HepG2 (cell line): ENCODE measurements at regions not wholly inside any gene's neighbourhood (a gene's known extent, or its start where the extent isn't known, plus 50 kb on each side); places are given as distances from the start of the nearest gene placed in this dataset.

Experiments used
- ATAC-seq: fragments of 200-7000 bp; cut with Tn5 transposase; 3 replicates; pipeline ENCODE4 v1.9.1; 2020; ENCODE audit warnings: mild to moderate bottlenecking, moderate library complexity
- BruUV-seq: library from RNA; stranded (reverse); fragments of 400-500 nt; replicated peaks from 2 replicates; lab custom pipeline; 2021; lab: Mats Ljungman, UMichigan
- CTCF ChIA-PET: fragments of 300-600 bp; formaldehyde crosslinking; extraction: SDS; loops from one replicate; lab custom pipeline; 2021; ENCODE audit warnings: low total read pairs, inconsistent platforms, low intra/inter-chr PET ratio; lab: Yijun Ruan, JAX
- POLR2A ChIA-PET: fragments of 350-600 bp; sonication (Branson Sonifier 250); formaldehyde crosslinking; loops from one replicate; lab custom pipeline; 2020; ENCODE audit warnings: antibody characterized with exemption, inconsistent platforms; lab: Yijun Ruan, JAX
- DNase-seq: peaks from one replicate; pipeline ENCODE4 v3.0.0-alpha.2; 2015; ENCODE audit warnings: low spot score
- FAIRE-seq: peaks from 3 replicates; lab custom pipeline; 2011; peaks lifted over from hg19 to GRCh38; lab: Jason Lieb, UNC
- H2AFZ ChIP-seq: one replicate; pipeline ENCODE4 v1.6.1; 2011; ENCODE audit warnings: low read length, inconsistent platforms
- H3K27ac ChIP-seq: fragments of 300-600 bp; 3 replicates; pipeline ENCODE4 v1.8.0; 2011; ENCODE audit warnings: mixed run types, mild to moderate bottlenecking, mixed read lengths, low read length, inconsistent platforms; ENCODE audit not compliant: insufficient read depth; ENCODE audit errors: extremely low read length
- H3K27me3 ChIP-seq, 2 experiments: fragments of 200-600 bp in 1 of 2; 2 replicates in 1 of 2; 3 replicates in 1 of 2; pipeline versions ENCODE4 v1.6.0 to v1.8.0; 2011; ENCODE audit warnings: low read length in 2 of 2, mild to moderate bottlenecking in 2 of 2, moderate library complexity in 2 of 2, inconsistent platforms in 1 of 2; ENCODE audit not compliant: insufficient read depth in 2 of 2, control insufficient read depth in 1 of 2
- H3K36me3 ChIP-seq, 2 experiments: fragments of 200-600 bp in 1 of 2; replicated peaks in 1 of 2; 2 replicates in 1 of 2; 3 replicates in 1 of 2; pipeline versions ENCODE4 v1.5.1 to v1.8.0; 2011; ENCODE audit warnings: low read length in 2 of 2, inconsistent platforms in 1 of 2; ENCODE audit not compliant: insufficient read depth in 2 of 2, control insufficient read depth in 1 of 2
- H3K4me1 ChIP-seq: 2 replicates; pipeline ENCODE4 v1.5.1; 2012; ENCODE audit warnings: low read length, inconsistent platforms; ENCODE audit not compliant: insufficient read depth
- H3K4me2 ChIP-seq: 2 replicates; pipeline ENCODE4 v1.6.0; 2011; ENCODE audit warnings: low read depth, low read length, inconsistent platforms
- H3K4me3 ChIP-seq, 3 experiments: fragments of 200-600 bp in 1 of 3; sonication (generic), shearing (Covaris generic) in 1 of 3; replicated peaks in 1 of 3; 2 replicates each; pipeline ENCODE4 v1.5.1; 2011 to 2016; ENCODE audit warnings: low read length in 3 of 3, inconsistent platforms in 2 of 3, low read depth in 2 of 3, mild to moderate bottlenecking in 2 of 3, control low read depth in 1 of 3, mixed read lengths in 1 of 3; ENCODE audit not compliant: insufficient read depth in 1 of 3
- H3K79me2 ChIP-seq: one replicate; pipeline ENCODE4 v1.6.1; 2011; ENCODE audit warnings: low read length, inconsistent platforms; ENCODE audit not compliant: insufficient read depth
- H3K9ac ChIP-seq: 2 replicates; pipeline ENCODE4 v1.6.0; 2011; ENCODE audit warnings: mild to moderate bottlenecking, low read depth, low read length, inconsistent platforms; ENCODE audit not compliant: insufficient read depth
- H3K9me3 ChIP-seq: 2 replicates; pipeline ENCODE4 v1.5.1; 2012; ENCODE audit warnings: mild to moderate bottlenecking, low read length
- H4K20me1 ChIP-seq: 2 replicates; pipeline ENCODE4 v1.6.0; 2011; ENCODE audit warnings: inconsistent platforms, mild to moderate bottlenecking, low read length, moderate library complexity; ENCODE audit not compliant: insufficient read depth
- ARNTL ChIP-seq: sonication (generic); formaldehyde crosslinking; IDR thresholded peaks from 2 replicates; pipeline ENCODE4 v1.4.0; 2020; ENCODE audit warnings: mild to moderate bottlenecking, missing genetic modification reagents
- IRX3 ChIP-seq: sonication (generic); formaldehyde crosslinking; IDR thresholded peaks from 2 replicates; pipeline ENCODE4 v1.8.1; 2023; ENCODE audit warnings: mild to moderate bottlenecking, low read depth, missing genetic modification reagents, borderline replicate concordance
- SATB2 ChIP-seq: sonication (generic); formaldehyde crosslinking; IDR thresholded peaks from 2 replicates; pipeline ENCODE4 v1.5.0; 2020; ENCODE audit warnings: missing genetic modification reagents
- SOX13 ChIP-seq, 3 experiments: fragments of 450-650 bp in 1 of 3; sonication (generic) in 1 of 3; formaldehyde crosslinking in 1 of 3; IDR thresholded peaks in 2 of 3; conservative IDR thresholded peaks in 1 of 3; 2 replicates each; pipeline versions ENCODE4 v1.5.0 to v1.6.1; 2016 to 2020; ENCODE audit warnings: antibody characterized with exemption in 1 of 3, mild to moderate bottlenecking in 1 of 3, missing compliant biosample characterization in 1 of 3, missing genetic modification reagents in 1 of 3, moderate library complexity in 1 of 3
- SOX5 ChIP-seq: IDR thresholded peaks from 2 replicates; pipeline ENCODE4 v1.6.1; 2016; ENCODE audit warnings: borderline replicate concordance
- TCF12 ChIP-seq, 2 experiments: fragments of 450-650 bp in 1 of 2; sonication (generic) in 1 of 2; formaldehyde crosslinking in 1 of 2; IDR thresholded peaks; 2 replicates each; pipeline versions ENCODE4 v1.6.1 to v1.8.0; 2017 to 2022; ENCODE audit warnings: antibody characterized with exemption in 1 of 2, mild to moderate bottlenecking in 1 of 2, missing genetic modification reagents in 1 of 2, moderate library complexity in 1 of 2
- TEAD3 ChIP-seq: optimal IDR thresholded peaks from 2 replicates; pipeline ENCODE3; 2016; ENCODE audit warnings: borderline replicate concordance
- TMF1 ChIP-seq: sonication (generic); formaldehyde crosslinking; IDR thresholded peaks from 2 replicates; pipeline ENCODE4 v1.8.1; 2022; ENCODE audit warnings: low read depth, missing genetic modification reagents
- TOE1 ChIP-seq: sonication (generic); formaldehyde crosslinking; IDR thresholded peaks from 2 replicates; pipeline ENCODE4 v1.4.0; 2020; ENCODE audit warnings: mild to moderate bottlenecking, missing genetic modification reagents
- ZNF180 ChIP-seq: sonication (generic); formaldehyde crosslinking; IDR thresholded peaks from 2 replicates; pipeline ENCODE4 v1.4.0; 2020; ENCODE audit warnings: low read depth, missing genetic modification reagents, borderline replicate concordance
- ZNF232 ChIP-seq: sonication (generic); formaldehyde crosslinking; IDR thresholded peaks from 2 replicates; pipeline ENCODE4 v1.4.0; 2020; ENCODE audit warnings: missing genetic modification reagents, borderline replicate concordance
- ZNF263 ChIP-seq: sonication (generic); formaldehyde crosslinking; IDR thresholded peaks from 2 replicates; pipeline ENCODE4 v1.4.0; 2020; ENCODE audit warnings: missing genetic modification reagents
- WGBS: methylation state at CpG from one replicate; pipeline ENCODE4 v1.1.6; 2017; ENCODE audit warnings: low lambda C conversion rate; 5-methylcytosine and 5-hydroxymethylcytosine counted together
- in situ Hi-C: cut with HindIII; loops from 2 replicates; pipeline ENCODE4 v1.10.0; 2017; ENCODE audit warnings: low pct_unique_long_range_greater_than_20kb; ENCODE audit not compliant: extremely low pct_ligation_motif_present
- intact Hi-C: fragments of 100-400 bp; cut with micrococcal nuclease; formaldehyde crosslinking; loops from one replicate; pipeline ENCODE4 v1.10.0; 2022; ENCODE audit not compliant: unreplicated experiment
- TF ChIP-seq, protein P1 (sequence below): sonication (generic); formaldehyde crosslinking; IDR thresholded peaks from 2 replicates; pipeline ENCODE4 v1.4.0; 2020; ENCODE audit warnings: low read depth, mild to moderate bottlenecking, missing genetic modification reagents

DNA sequence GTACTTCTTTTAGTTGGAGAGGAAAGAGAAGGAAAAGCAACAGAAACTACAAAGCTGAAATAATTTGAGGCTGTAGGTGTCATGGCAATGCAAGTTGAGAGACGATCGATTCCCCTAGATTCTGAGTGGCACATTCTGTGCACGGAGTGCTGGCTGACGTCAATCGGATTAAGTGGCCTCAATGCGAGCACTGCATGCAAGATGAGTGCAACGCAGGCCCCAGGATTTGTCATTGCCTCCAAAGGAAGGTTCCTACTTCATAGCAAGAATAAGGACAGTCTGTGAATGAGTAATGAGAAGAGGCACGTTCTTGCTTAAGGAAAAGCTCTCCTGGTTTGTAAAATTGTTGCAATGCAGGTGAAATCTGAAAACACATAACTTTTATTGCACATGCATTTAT, 892.4 kb downstream of the KCNA4 start:
- POLR2A ChIA-PET, result no interaction called here
- in situ Hi-C loops, result no loop called here
- no peak overlapping the region for H2AFZ ChIP-seq
- TF ChIP-seq ARNTL (CRISPR knock-in tag) (no peak), ZNF232 (CRISPR knock-in tag) (no peak), ZNF180 (CRISPR knock-in tag) (no peak), TEAD3 (CRISPR knock-in tag) (no peak), SOX13 (IDR thresholded peaks at IDR 0.05) (no peak), SOX13 (CRISPR knock-in tag; conservative IDR thresholded peaks at IDR 0.05 in 1 of 2, IDR thresholded peaks at IDR 0.05 in 1 of 2) (no peak), IRX3 (no peak)
- TF ChIP-seq, all 625 proteins: peak for 0
- H3K79me2 ChIP-seq, result no peaks in the 10 kb centered on the region
- no peak overlapping the region for H3K4me3 ChIP-seq
- no peaks in the 10 kb centered on the region for H3K9me3 ChIP-seq
- no peaks in the 10 kb centered on the region for H4K20me1 ChIP-seq
- no TSS peak for BruUV-seq
- CTCF ChIA-PET, result no interaction called here
- H3K4me2 ChIP-seq, result no peak overlapping the region
- no peaks in the 10 kb centered on the region for H3K4me1 ChIP-seq
- no peaks in the 10 kb centered on the region for H3K27me3 ChIP-seq
- no peak overlapping the region for H3K27ac ChIP-seq
- ATAC-seq (no peak), FAIRE-seq (no peak), DNase-seq (no peak)
- H3K9ac ChIP-seq, result no peak overlapping the region
- no peaks in the 10 kb centered on the region for H3K36me3 ChIP-seq
- WGBS, result 10% methylated on average over 8 of the region's 8 CpGs
- intact Hi-C loops, result no loop called here

DNA sequence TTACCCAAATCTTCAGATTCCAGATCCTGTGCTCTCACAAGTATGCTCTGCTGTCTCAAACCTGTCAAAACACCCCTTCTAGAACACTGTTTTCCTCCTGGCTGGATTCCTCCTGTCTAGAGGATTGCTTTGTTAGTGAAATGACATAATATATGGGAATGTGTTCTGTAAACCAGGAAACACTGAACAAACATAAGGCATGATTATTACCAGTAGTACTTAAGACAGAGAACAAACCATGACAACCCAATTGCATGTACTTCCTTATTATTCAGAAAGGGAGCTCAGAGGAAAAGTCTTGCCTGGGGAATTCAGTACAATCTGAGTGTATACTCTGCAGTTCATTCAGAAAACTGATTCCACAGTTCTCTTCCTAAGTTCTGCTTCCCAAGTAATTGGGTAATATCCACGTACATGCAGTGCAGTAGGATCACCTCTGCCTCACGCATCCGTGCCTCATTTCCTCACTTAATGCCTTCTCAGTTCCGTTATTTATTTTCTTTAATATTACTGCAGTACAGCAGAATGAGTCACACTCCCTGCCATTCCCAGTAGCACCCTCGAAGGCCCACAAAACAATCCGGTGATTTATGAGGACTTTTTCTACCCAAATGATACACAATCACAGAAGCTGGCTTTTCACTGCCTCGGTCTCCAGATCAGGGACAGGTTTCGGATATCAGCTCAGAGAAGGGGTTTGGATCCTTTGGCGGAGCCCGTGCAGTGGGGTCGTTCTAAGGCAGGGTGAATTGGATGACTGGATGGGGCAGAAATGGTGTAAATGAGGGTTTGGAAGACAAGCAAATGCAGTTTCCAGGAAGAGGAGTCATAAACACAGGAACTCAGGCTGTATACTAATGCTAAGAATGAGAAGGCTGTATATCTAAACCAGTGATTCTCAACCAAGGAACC, 896.9 kb downstream of the KCNA4 start:
- no peaks in the 10 kb centered on the region for H3K36me3 ChIP-seq
- no peak overlapping the region for H3K9ac ChIP-seq
- whole genome bisulfite sequencing, result 5% methylated on average over 11 of the region's 11 CpGs
- ChIA-PET CTCF (no interaction called here), POLR2A (no interaction called here)
- no peak overlapping the region for H3K27ac ChIP-seq
- in situ Hi-C loops (no loop called here), intact Hi-C loops (no loop called here)
- H3K27me3 ChIP-seq, result no peaks in the 10 kb centered on the region
- no peak for ATAC-seq
- DNase-seq, result no peak
- H3K4me3 ChIP-seq, result no peak overlapping the region
- H3K4me2 ChIP-seq, result no peak overlapping the region
- FAIRE-seq, result no peak
- no TSS peak for BruUV-seq
- H3K79me2 ChIP-seq, result no peaks in the 10 kb centered on the region
- no peaks in the 10 kb centered on the region; the same call in 1 of the 2 replicates for H3K9me3 ChIP-seq
- H4K20me1 ChIP-seq, result no peaks in the 10 kb centered on the region
- no peak overlapping the region for H2AFZ ChIP-seq
- no peaks in the 10 kb centered on the region for H3K4me1 ChIP-seq
- TF ChIP-seq, protein P1, sequence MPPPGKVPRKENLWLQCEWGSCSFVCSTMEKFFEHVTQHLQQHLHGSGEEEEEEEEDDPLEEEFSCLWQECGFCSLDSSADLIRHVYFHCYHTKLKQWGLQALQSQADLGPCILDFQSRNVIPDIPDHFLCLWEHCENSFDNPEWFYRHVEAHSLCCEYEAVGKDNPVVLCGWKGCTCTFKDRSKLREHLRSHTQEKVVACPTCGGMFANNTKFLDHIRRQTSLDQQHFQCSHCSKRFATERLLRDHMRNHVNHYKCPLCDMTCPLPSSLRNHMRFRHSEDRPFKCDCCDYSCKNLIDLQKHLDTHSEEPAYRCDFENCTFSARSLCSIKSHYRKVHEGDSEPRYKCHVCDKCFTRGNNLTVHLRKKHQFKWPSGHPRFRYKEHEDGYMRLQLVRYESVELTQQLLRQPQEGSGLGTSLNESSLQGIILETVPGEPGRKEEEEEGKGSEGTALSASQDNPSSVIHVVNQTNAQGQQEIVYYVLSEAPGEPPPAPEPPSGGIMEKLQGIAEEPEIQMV (CRISPR knock-in tag), result no peak
- TF ChIP-seq ZNF263 (no peak), TMF1 (CRISPR knock-in tag) (no peak), SATB2 (CRISPR knock-in tag) (no peak), TOE1 (no peak), ZNF232 (CRISPR knock-in tag) (no peak), SOX5 (CRISPR knock-in tag) (no peak), TCF12 (IDR thresholded peaks at IDR 0.05) (no peak), TCF12 (CRISPR knock-in tag; IDR thresholded peaks at IDR 0.05) (no peak)
